D341Med (cell line): ENCODE measurements at regions not wholly inside any gene's neighbourhood (a gene's known extent, or its start where the extent isn't known, plus 50 kb on each side); places are given as distances from the start of the nearest gene placed in this dataset.
A peak's percentile ranks its signal among the peaks of the same experiment; 100 is the strongest.
"Not testable (repeated sequence)": the region's sequence is repeated elsewhere in the genome, so short reads cannot be mapped to it uniquely, and the experiment has no call there.

Experiments
- DNase-seq: peaks from one replicate; pipeline ENCODE4 v3.0.0; 2012; ENCODE audit warnings: low spot score

GRCh38 chr4:84019626-84020025 lies 479.5 kb downstream of the NKX6-1 start:
- DNase-seq: no peak

- DNase-seq: no peak
Measured at GRCh38 chr4:84003046-84003445, 467.1 kb downstream of the GPAT3 start.

- DNase-seq: no peak
Measured at GRCh38 chr4:84001876-84002569, 466.1 kb downstream of the GPAT3 start.

GRCh38 chr4:83996254-83996653 lies 460.3 kb downstream of the GPAT3 start:
- no peak for DNase-seq

- no peak for DNase-seq
Measured at GRCh38 chr4:83993774-83994173, 457.9 kb downstream of the GPAT3 start.

GRCh38 chr4:83989835-83990234 lies 453.9 kb downstream of the GPAT3 start:
- no peak for DNase-seq

GRCh38 chr4:83981156-83981555 lies 445.2 kb downstream of the GPAT3 start:
- DNase-seq: no peak

- no peak for DNase-seq
Measured at GRCh38 chr4:83979773-83980172, 443.9 kb downstream of the GPAT3 start.

- no peak for DNase-seq
Measured at GRCh38 chr4:83974111-83974780, 438.3 kb downstream of the GPAT3 start.

GRCh38 chr4:83964996-83965541 lies 429.2 kb downstream of the GPAT3 start:
- DNase-seq: no peak

- no peak for DNase-seq
Measured at GRCh38 chr4:83962492-83962891, 426.6 kb downstream of the GPAT3 start.

GRCh38 chr4:83961575-83961974 lies 425.7 kb downstream of the GPAT3 start:
- no peak for DNase-seq

- no peak for DNase-seq
Measured at GRCh38 chr4:83959160-83959559, 423.3 kb downstream of the GPAT3 start.

GRCh38 chr4:83947830-83948193 lies 411.9 kb downstream of the GPAT3 start:
- DNase-seq: peak; percentile 46

- DNase-seq: peak; percentile 58
Measured at GRCh38 chr4:83947125-83947829, 411.4 kb downstream of the GPAT3 start.

GRCh38 chr4:83943691-83944090 lies 407.8 kb downstream of the GPAT3 start:
- DNase-seq: not testable (repeated sequence)

GRCh38 chr4:83932750-83933391 lies 397.0 kb downstream of the GPAT3 start:
- no peak for DNase-seq

GRCh38 chr4:83931659-83932438 lies 395.9 kb downstream of the GPAT3 start:
- DNase-seq: no peak

- DNase-seq: no peak
Measured at GRCh38 chr4:83929550-83929949, 393.6 kb downstream of the GPAT3 start.

- no peak for DNase-seq
Measured at GRCh38 chr4:83926950-83927349, 391.0 kb downstream of the GPAT3 start.

- no peak for DNase-seq
Measured at GRCh38 chr4:83923341-83923740, 387.4 kb downstream of the GPAT3 start.

- DNase-seq: no peak
Measured at GRCh38 chr4:83922402-83922801, 386.5 kb downstream of the GPAT3 start.
